PC-9 (cell line): ENCODE measurements at regions not wholly inside any gene's neighbourhood (a gene's known extent, or its start where the extent isn't known, plus 50 kb on each side); places are given as distances from the start of the nearest gene placed in this dataset.

Experiments used
- CTCF ChIP-seq: fragments of 200-600 bp; sonication (generic); conservative IDR thresholded peaks from 2 replicates; pipeline ENCODE4 v1.6.1; 2017; ENCODE audit warnings: mixed run types, antibody characterized with exemption, mild to moderate bottlenecking, moderate library complexity
- EZH2 ChIP-seq: fragments of 200-600 bp; sonication (generic); IDR thresholded peaks from 2 replicates; pipeline ENCODE4 v1.8.0; 2017; ENCODE audit warnings: antibody characterized with exemption, low read depth

- TF ChIP-seq CTCF (no peak), EZH2 (no peak)
These were observed 166.5 kb downstream of the LMO4 start for GRCh38 chr1:87495147-87495546.
